GM19463 (cell line): ENCODE measurements at regions not wholly inside any gene's neighbourhood (a gene's known extent, or its start where the extent isn't known, plus 50 kb on each side); places are given as distances from the start of the nearest gene placed in this dataset.
"Not testable (repeated sequence)": the region's sequence is repeated elsewhere in the genome, so short reads cannot be mapped to it uniquely, and the experiment has no call there.

Experiments
- ATAC-seq: cut with Tn5 transposase; IDR thresholded peaks from one replicate; pipeline ENCODE4 v1.9.1; 2021; ENCODE audit warnings: mild to moderate bottlenecking, moderate library complexity; ENCODE audit not compliant: unreplicated experiment

GRCh38 chr13:74272826-74273225, 138.6 kb upstream of the KLF12 start:
- ATAC-seq: no peak

- no peak for ATAC-seq
Measured at GRCh38 chr13:74270018-74270417, 135.8 kb upstream of the KLF12 start.

GRCh38 chr13:74266861-74267260, 132.7 kb upstream of the KLF12 start:
- ATAC-seq: no peak

- ATAC-seq: no peak
Measured at GRCh38 chr13:74266309-74266708, 132.1 kb upstream of the KLF12 start.

- ATAC-seq: no peak
Measured at GRCh38 chr13:74264333-74264732, 130.1 kb upstream of the KLF12 start.

- ATAC-seq: not testable (repeated sequence)
Measured at GRCh38 chr13:74260420-74260819, 126.2 kb upstream of the KLF12 start.

GRCh38 chr13:74259641-74260040, 125.4 kb upstream of the KLF12 start:
- ATAC-seq: no peak

- no peak for ATAC-seq
Measured at GRCh38 chr13:74258961-74259360, 124.8 kb upstream of the KLF12 start.

- ATAC-seq: no peak
Measured at GRCh38 chr13:74256969-74257368, 122.8 kb upstream of the KLF12 start.

GRCh38 chr13:74253161-74253560, 119.0 kb upstream of the KLF12 start:
- ATAC-seq: no peak

- no peak for ATAC-seq
Measured at GRCh38 chr13:74251778-74252519, 117.7 kb upstream of the KLF12 start.

- ATAC-seq: no peak
Measured at GRCh38 chr13:74250738-74251190, 116.6 kb upstream of the KLF12 start.

- no peak for ATAC-seq
Measured at GRCh38 chr13:74248477-74248876, 114.3 kb upstream of the KLF12 start.

GRCh38 chr13:74246487-74246886, 112.3 kb upstream of the KLF12 start:
- no peak for ATAC-seq

- ATAC-seq: no peak
Measured at GRCh38 chr13:74243637-74244526, 109.7 kb upstream of the KLF12 start.

GRCh38 chr13:74241343-74241742, 107.1 kb upstream of the KLF12 start:
- ATAC-seq: not testable (repeated sequence)

- no peak for ATAC-seq
Measured at GRCh38 chr13:74230984-74231501, 96.8 kb upstream of the KLF12 start.

GRCh38 chr13:74229242-74229641, 95.0 kb upstream of the KLF12 start:
- no peak for ATAC-seq

GRCh38 chr13:74227476-74228158, 93.4 kb upstream of the KLF12 start:
- ATAC-seq: no peak

- no peak for ATAC-seq
Measured at GRCh38 chr13:74226791-74227475, 92.7 kb upstream of the KLF12 start.

GRCh38 chr13:74221752-74222151, 87.5 kb upstream of the KLF12 start:
- ATAC-seq: no peak
